GM10266 (cell line): ENCODE measurements at regions not wholly inside any gene's neighbourhood (a gene's known extent, or its start where the extent isn't known, plus 50 kb on each side); places are given as distances from the start of the nearest gene placed in this dataset.

Experiments used
- DNase-seq: peaks from one replicate; pipeline ENCODE4 v3.0.0; 2012; ENCODE audit errors: extremely low spot score
- TF ChIP-seq, protein P1 (sequence below): IDR thresholded peaks from 2 replicates; pipeline ENCODE4 v1.5.1; 2012; ENCODE audit warnings: mild to moderate bottlenecking, low read depth; ENCODE audit not compliant: control insufficient read depth, insufficient read depth; ENCODE audit errors: missing control alignments

DNA sequence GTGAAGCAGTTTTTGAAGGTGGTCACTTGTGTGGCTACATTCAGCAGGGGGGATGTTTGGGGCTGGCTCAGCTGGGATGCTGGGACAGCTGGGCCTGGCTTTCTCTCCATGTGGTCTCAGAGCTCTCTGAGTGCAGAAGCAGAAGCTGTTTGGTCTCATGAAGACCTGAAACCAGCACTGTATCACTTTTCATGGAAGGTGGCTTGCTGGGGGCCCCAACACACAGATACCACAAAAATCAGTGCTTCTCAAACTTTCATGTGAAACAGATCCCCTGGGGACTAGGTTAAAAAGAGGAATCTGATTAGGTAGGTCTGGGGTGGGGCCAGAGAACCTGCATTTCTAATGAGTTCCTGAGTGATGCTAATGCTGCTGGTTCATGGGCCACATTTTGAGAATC, 347.3 kb downstream of the DHX35 start:
- TF ChIP-seq, protein P1, sequence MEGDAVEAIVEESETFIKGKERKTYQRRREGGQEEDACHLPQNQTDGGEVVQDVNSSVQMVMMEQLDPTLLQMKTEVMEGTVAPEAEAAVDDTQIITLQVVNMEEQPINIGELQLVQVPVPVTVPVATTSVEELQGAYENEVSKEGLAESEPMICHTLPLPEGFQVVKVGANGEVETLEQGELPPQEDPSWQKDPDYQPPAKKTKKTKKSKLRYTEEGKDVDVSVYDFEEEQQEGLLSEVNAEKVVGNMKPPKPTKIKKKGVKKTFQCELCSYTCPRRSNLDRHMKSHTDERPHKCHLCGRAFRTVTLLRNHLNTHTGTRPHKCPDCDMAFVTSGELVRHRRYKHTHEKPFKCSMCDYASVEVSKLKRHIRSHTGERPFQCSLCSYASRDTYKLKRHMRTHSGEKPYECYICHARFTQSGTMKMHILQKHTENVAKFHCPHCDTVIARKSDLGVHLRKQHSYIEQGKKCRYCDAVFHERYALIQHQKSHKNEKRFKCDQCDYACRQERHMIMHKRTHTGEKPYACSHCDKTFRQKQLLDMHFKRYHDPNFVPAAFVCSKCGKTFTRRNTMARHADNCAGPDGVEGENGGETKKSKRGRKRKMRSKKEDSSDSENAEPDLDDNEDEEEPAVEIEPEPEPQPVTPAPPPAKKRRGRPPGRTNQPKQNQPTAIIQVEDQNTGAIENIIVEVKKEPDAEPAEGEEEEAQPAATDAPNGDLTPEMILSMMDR = no peak
- no peak for DNase-seq

DNA sequence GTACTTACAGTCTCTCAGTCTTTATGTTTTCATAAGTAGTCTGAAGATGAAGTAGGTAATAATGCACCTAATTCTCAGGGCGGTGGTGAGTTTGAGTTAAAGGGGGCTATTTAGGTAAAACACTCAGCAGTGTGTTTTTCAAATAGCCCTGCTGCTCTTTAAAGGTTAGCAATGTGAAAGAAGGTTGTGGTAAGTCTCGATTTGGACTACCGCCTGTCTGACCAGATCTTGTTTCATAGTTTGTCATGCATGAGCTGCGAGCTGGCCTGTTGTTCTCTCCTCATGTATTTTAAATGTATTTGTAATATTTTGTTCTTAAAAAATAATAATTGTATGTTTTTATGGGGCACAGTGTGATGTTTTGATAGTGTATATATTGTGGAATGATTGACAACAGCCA, 340.2 kb downstream of the DHX35 start:
- TF ChIP-seq, protein P1 = no peak
- no peak for DNase-seq

DNA sequence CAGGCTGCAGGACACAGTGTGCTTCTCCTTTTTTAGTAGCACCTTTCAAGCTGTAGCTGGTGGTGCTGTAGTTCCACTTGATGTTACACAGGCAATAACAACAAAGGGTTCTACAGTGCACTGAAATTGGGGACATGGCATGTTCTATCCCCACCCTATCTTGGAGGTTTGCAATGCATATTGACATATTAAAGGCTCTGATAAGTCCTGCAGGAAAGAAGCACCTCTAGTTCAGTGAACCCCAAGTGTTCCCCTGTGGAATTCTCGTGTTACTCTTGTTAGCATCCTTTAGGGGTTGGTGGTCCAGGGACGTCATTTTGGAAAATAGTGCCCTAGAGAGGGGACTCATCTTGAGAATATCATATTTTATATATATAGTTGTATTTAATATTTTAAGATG, 337.6 kb downstream of the DHX35 start:
- no peak for DNase-seq
- TF ChIP-seq, protein P1 = no peak

DNA sequence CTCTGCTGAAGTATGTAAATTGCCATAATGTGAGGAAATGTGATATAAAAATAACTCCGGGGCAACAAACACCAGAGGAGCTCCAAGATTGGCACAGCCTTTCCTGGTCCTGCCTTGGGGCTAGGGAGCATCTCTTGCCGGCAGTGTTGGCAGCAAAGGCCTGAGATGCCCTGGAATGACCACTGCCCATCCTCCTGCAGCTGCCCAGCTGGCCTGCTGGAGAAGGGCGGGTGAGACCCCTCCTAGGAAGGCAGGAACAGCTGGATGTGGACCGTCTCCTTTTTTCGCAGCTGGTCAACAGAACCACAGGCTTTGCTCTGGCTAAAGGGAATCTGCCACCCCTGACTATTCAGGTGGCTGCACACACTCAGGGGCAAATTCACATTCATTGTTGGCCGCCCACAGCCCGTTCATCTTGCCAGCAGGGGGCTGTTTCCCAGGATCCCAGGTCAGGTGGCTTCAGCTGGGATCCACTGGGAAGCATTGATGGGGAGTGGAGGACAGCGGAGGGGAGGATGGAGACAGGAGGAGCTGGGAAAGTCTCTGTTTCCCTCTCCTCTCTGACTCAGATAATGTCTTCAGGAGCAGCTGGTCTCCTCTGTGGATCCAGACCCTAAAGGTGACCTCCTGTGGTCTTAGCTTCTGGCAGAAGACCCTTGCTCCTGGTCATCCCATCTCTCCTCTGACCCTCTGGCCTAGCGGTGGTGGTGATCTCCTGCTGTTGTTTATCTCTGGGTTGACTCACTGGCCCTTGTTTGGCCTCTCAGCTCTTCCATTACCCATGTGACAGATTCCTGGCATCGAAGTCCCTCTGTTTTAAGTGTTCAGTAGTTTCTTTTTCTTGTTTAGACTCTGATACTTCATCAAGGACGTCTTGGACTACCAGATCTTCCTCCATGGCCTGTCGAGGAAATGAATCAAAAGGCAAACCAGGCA, 336.7 kb downstream of the DHX35 start:
- TF ChIP-seq, protein P1 = no peak
- no peak for DNase-seq

DNA sequence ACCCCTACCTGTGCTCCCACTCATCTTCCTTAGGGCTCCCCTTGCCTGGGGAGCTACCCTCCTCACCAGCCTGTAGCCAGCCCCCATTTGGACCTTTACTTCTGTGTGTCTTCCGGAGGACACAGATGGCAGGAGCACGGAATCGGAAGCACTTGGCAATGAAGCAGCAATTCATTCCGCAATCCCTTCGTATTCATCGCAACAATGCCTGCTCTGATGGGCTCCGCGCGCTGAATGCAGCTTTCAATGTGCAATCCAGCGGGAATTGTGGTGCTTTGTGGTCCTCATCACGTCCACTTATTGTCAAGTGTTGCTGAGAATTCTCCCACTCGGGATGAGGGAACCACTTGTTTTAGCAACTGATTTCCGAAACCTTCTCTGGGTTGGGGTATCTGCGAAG, 336.0 kb downstream of the DHX35 start:
- TF ChIP-seq, protein P1 = no peak
- DNase-seq = no peak

DNA sequence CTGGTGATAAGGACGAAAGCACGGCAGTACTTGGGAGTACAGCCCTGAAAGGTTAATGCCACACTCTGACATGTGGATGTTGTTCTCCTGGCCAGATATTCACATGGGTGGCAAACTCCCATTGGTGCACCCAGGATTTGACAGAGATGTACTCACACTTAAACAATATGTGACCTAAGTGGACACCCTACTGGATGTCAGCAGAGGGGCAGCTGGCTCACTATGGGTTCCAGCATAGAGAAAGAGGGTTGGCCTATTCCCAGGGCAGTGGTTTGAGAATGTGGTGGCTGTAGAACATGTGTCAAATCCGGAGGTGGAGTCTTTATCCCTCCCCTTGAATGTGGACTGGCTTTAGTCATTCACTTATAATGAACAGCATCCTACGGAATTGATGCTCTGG, 333.2 kb downstream of the DHX35 start:
- DNase-seq = no peak
- TF ChIP-seq, protein P1 = no peak

DNA sequence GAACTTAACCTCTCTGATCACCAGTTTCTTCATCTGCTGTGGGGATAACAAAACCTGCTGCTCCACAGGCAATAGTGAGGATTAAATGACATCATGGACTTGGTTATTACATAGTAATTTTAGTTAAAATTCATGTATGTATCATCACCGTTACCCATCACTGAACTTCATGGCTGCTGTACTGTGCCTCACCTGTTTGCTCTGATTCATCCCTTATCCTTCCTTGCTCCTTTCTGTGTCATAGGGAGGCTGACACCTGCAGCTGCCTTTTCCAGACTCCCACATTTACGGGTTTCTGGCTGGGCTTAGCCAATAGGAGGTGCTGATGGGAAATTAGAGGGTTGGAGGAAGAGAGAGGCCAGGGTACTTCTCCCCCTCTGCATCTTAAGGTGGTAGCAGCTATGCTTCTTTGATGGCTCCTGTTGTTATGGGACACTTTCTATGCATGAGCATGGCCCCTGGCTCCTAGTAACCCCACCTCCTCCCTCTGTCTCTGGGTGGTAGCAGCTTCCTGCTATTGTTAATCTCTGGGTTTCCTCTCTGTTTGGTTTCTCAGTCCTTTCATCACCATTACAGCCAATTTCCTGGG, 332.1 kb downstream of the DHX35 start:
- TF ChIP-seq, protein P1 = no peak
- DNase-seq = no peak
